Activated T-helper 1 cell treated with anti-CD3 and anti-CD28 coated beads, Interleukin-12 subunit alpha, Interleukin-12 subunit beta, Interleukin-2, Interleukin-4 antibody, amounts not matched to agents 30 ng/mL and 10 ng/mL and 1 ng/mL, durations not matched to agents 14 hours and 24 hours and 36 hours (primary cell): ENCODE measurements at regions not wholly inside any gene's neighbourhood (a gene's known extent, or its start where the extent isn't known, plus 50 kb on each side); places are given as distances from the start of the nearest gene placed in this dataset.
"Not testable (repeated sequence)": the region's sequence is repeated elsewhere in the genome, so short reads cannot be mapped to it uniquely, and the experiment has no call there.

ENCODE experiments used
- DNase-seq: peaks from one replicate; pipeline ENCODE4 v3.0.0; 2021; ENCODE audit warnings: low spot score
- H3K27ac Mint-ChIP-seq: one replicate; pipeline ENCODE4 v1.8.0; 2021; ENCODE audit warnings: mild to moderate bottlenecking, mixed read lengths
- H3K27me3 Mint-ChIP-seq: one replicate; pipeline ENCODE4 v1.8.0; 2022; ENCODE audit warnings: mild to moderate bottlenecking, moderate library complexity, mixed read lengths; ENCODE audit not compliant: insufficient read depth
- H3K36me3 Mint-ChIP-seq: one replicate; pipeline ENCODE4 v1.8.0; 2021; ENCODE audit warnings: low read depth, mixed read lengths
- H3K4me1 Mint-ChIP-seq: one replicate; pipeline ENCODE4 v1.8.0; 2021; ENCODE audit warnings: low read depth, mixed read lengths
- H3K4me3 Mint-ChIP-seq: one replicate; pipeline ENCODE4 v1.8.0; 2021; ENCODE audit warnings: mild to moderate bottlenecking, moderate library complexity, mixed read lengths
- H3K9me3 Mint-ChIP-seq: one replicate; pipeline ENCODE4 v1.8.0; 2021; ENCODE audit warnings: mixed read lengths
- intact Hi-C: fragments of 100-400 bp; cut with micrococcal nuclease; formaldehyde crosslinking; loops from one replicate; pipeline ENCODE4 v1.15.1; 2024

GRCh38 chr14:105765893-105766614 lies 239.7 kb downstream of the TMEM121 start:
- H3K9me3 Mint-ChIP-seq: no peaks in the 10 kb centered on the region
- no peak overlapping the region for H3K4me3 Mint-ChIP-seq
- intact Hi-C loops: no loop called here
- no peaks in the 10 kb centered on the region for H3K36me3 Mint-ChIP-seq
- no peaks in the 10 kb centered on the region for H3K27me3 Mint-ChIP-seq
- no peak for DNase-seq
- H3K4me1 Mint-ChIP-seq: no peaks in the 10 kb centered on the region
- no peak overlapping the region for H3K27ac Mint-ChIP-seq

GRCh38 chr14:105767315-105767714 lies 240.9 kb downstream of the TMEM121 start:
- intact Hi-C loops: no loop called here
- Mint-ChIP-seq H3K9me3 (no peaks in the 10 kb centered on the region), H3K27me3 (no peaks in the 10 kb centered on the region), H3K4me1 (no peaks in the 10 kb centered on the region), H3K36me3 (no peaks in the 10 kb centered on the region), H3K4me3 (no peak overlapping the region), H3K27ac (no peak overlapping the region)
- DNase-seq: no peak

GRCh38 chr14:105768039-105768438 lies 241.7 kb downstream of the TMEM121 start:
- H3K27ac Mint-ChIP-seq, H3K36me3 Mint-ChIP-seq, DNase-seq, H3K4me3 Mint-ChIP-seq, intact Hi-C loops, H3K9me3 Mint-ChIP-seq, H3K4me1 Mint-ChIP-seq, H3K27me3 Mint-ChIP-seq: not testable (repeated sequence)

- H3K4me1 Mint-ChIP-seq, H3K27ac Mint-ChIP-seq, H3K36me3 Mint-ChIP-seq, H3K4me3 Mint-ChIP-seq, DNase-seq, intact Hi-C loops, H3K9me3 Mint-ChIP-seq, H3K27me3 Mint-ChIP-seq: not testable (repeated sequence)
These were observed 242.8 kb downstream of the TMEM121 start for GRCh38 chr14:105769061-105769730.

- intact Hi-C loops, H3K4me1 Mint-ChIP-seq, H3K4me3 Mint-ChIP-seq, H3K9me3 Mint-ChIP-seq, H3K36me3 Mint-ChIP-seq, H3K27ac Mint-ChIP-seq, DNase-seq, H3K27me3 Mint-ChIP-seq: not testable (repeated sequence)
These were observed 244.3 kb downstream of the TMEM121 start for GRCh38 chr14:105770619-105771216.

GRCh38 chr14:105771261-105772226 lies 245.2 kb downstream of the TMEM121 start:
- H3K4me3 Mint-ChIP-seq, H3K27ac Mint-ChIP-seq, H3K36me3 Mint-ChIP-seq, DNase-seq, intact Hi-C loops, H3K9me3 Mint-ChIP-seq, H3K27me3 Mint-ChIP-seq, H3K4me1 Mint-ChIP-seq: not testable (repeated sequence)

GRCh38 chr14:105772710-105773250 lies 246.4 kb downstream of the TMEM121 start:
- H3K36me3 Mint-ChIP-seq, H3K4me3 Mint-ChIP-seq, H3K27me3 Mint-ChIP-seq, H3K27ac Mint-ChIP-seq, intact Hi-C loops, DNase-seq, H3K9me3 Mint-ChIP-seq, H3K4me1 Mint-ChIP-seq: not testable (repeated sequence)

GRCh38 chr14:105773584-105773983 lies 247.2 kb downstream of the TMEM121 start:
- Mint-ChIP-seq H3K27ac (no peak overlapping the region), H3K9me3 (peaks cover 6% of the 10 kb centered on the region), H3K4me1 (peaks cover 6% of the 10 kb centered on the region), H3K4me3 (no peak overlapping the region), H3K36me3 (peaks cover 2% of the 10 kb centered on the region), H3K27me3 (peaks cover 3% of the 10 kb centered on the region)
- intact Hi-C loops: no loop called here
- DNase-seq: no peak

- peaks cover 3% of the 10 kb centered on the region for H3K27me3 Mint-ChIP-seq
- no peak for DNase-seq
- intact Hi-C loops: no loop called here
- H3K9me3 Mint-ChIP-seq: peaks cover 10% of the 10 kb centered on the region
- H3K4me1 Mint-ChIP-seq: peaks cover 6% of the 10 kb centered on the region
- peaks cover 2% of the 10 kb centered on the region for H3K36me3 Mint-ChIP-seq
- no peak overlapping the region for H3K27ac Mint-ChIP-seq
- no peak overlapping the region for H3K4me3 Mint-ChIP-seq
These were observed 247.6 kb downstream of the TMEM121 start for GRCh38 chr14:105774001-105774400.

- H3K27ac Mint-ChIP-seq, DNase-seq, H3K4me3 Mint-ChIP-seq, H3K27me3 Mint-ChIP-seq, H3K36me3 Mint-ChIP-seq, intact Hi-C loops, H3K4me1 Mint-ChIP-seq: not testable (repeated sequence)
- H3K9me3 Mint-ChIP-seq: peaks cover 16% of the 10 kb centered on the region
These were observed 248.4 kb downstream of the TMEM121 start for GRCh38 chr14:105774585-105775348.

- H3K4me3 Mint-ChIP-seq, H3K27ac Mint-ChIP-seq, intact Hi-C loops: not testable (repeated sequence)
These were observed 249.1 kb downstream of the TMEM121 start for GRCh38 chr14:105775349-105775923.

GRCh38 chr14:105776112-105776511 lies 249.7 kb downstream of the TMEM121 start:
- DNase-seq, intact Hi-C loops, H3K4me3 Mint-ChIP-seq, H3K27ac Mint-ChIP-seq, H3K36me3 Mint-ChIP-seq, H3K4me1 Mint-ChIP-seq, H3K27me3 Mint-ChIP-seq: not testable (repeated sequence)
- H3K9me3 Mint-ChIP-seq: peaks cover 27% of the 10 kb centered on the region

More at GRCh38 chr14:105775349-105775923, 249.1 kb downstream of the TMEM121 start:
- not testable (repeated sequence) for DNase-seq, H3K27me3 Mint-ChIP-seq, H3K4me1 Mint-ChIP-seq, H3K36me3 Mint-ChIP-seq
- H3K9me3 Mint-ChIP-seq: peaks cover 20% of the 10 kb centered on the region
